NCI-H524 treated with DMSO at 0.1 percent for 48 hours (cell line): ENCODE measurements at regions not wholly inside any gene's neighbourhood (a gene's known extent, or its start where the extent isn't known, plus 50 kb on each side); places are given as distances from the start of the nearest gene placed in this dataset.
"Not testable (repeated sequence)": the region's sequence is repeated elsewhere in the genome, so short reads cannot be mapped to it uniquely, and the experiment has no call there.

Experiments
- DNase-seq: peaks from one replicate; lab custom pipeline; 2025; lab: John Stamatoyannopoulos, UW

DNA sequence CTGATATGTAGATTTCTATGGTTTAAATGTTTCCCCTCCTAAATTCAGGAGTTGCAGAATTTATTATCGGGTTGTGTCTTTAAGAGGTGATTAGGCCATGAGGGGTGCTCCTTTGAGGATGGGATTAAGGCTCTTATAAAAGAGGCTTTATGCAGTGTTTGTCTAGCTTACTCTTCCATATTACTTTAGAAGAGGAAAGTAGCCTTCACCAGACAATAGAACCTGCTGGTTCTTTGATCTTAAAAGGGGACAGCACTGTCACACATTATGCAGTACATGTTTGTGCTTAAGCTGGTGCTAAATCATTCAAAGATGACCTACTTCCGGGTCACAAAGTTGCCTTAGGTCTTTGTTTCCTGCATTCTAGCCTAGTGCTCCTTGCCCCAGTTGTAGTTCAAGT is 81.0 kb downstream of the CPXCR1 start:
- no peak for DNase-seq

DNA sequence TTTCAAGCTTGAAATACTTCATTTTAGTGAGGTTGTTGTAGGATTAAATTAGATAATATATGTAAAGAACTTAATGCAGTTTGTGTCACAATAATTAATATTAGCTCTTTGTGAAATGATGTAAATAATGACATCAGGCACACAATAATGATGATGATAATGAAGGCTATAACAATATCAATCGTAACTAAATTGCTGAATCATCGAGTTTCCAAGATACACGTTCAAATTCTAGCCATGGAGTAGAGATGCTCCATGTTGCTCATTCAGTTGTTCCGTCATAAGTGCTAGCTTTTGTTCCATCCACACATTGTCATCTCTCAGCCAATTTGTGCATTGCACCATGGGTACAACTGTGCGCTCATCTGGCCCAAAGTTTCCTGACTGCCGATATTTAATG is 83.1 kb downstream of the CPXCR1 start:
- DNase-seq, result no peak

DNA sequence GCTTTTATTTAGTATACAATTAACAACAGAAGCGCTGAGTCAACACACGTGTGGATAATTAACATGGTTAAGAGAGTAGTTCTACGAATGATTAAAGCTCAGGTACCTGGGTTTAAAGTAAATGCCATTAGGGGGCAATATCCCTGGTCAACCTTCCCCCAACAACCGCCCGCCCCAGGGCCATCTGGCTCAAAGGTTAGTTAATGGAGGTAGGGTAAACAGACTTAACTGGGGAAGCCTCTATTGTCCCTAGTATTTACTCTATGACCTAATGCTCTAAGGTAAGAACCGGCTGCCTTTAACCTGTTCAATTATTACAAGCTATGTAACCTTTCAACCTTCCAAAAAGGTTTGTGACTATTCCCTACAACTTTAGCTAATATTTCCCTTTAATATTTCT is 90.7 kb downstream of the CPXCR1 start:
- DNase-seq, result not testable (repeated sequence)

DNA sequence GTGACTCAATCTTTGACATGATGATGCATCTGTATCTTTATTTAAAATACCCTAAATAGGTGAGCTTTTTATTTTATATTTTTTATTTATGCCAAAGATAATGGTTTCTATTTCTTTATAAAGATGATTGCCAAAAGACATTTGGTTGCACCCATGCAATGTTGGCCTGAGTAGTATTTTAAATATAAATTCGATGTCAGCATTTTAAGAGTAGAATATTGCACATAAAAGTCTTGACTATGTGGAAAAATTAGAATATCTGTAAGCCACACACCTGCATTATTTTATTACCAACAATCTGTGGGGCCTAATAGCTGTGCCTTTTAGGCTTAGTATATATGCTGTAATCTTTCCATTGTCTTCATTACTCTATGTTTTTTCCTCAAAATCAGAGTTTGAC is 91.4 kb downstream of the CPXCR1 start:
- no peak for DNase-seq

DNA sequence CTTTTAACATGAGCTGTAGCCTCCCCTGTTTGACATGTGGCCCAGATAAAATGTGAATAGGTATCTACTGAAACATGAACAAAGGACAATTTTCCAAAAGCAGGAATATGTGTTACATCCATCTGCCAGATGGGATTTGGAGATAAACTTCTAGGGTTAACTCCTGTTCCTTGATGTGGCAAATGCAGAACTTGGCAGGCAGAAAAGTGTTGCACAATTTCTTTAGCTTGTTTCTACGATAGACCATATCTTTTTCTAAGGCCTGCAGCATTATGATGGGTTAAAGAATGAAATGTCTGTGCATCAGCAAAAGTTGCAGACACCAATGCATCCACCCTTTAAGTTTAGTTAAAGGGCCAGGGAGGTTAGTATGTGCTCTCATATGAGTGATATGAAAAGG is 96.8 kb downstream of the CPXCR1 start:
- not testable (repeated sequence) for DNase-seq

DNA sequence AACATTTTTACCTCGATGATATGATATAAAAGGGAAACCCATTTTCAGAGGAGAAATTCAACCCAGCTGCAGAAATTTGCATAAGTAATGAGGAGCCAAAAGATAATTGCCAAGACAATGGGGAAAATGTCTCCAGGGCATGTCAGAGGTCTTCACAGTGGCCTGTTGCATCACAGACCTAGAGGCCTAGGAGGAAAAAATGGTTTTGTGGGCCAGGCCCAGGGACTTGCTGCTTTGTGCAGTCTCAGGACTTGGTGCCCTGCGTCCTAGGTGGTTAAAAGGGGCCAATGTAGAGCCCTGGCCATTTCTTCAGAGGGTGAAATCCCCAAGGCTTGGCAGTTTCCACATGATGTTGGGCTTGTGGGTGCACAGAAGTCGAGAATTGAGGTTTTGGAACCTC is 106.9 kb downstream of the CPXCR1 start:
- no peak for DNase-seq

DNA sequence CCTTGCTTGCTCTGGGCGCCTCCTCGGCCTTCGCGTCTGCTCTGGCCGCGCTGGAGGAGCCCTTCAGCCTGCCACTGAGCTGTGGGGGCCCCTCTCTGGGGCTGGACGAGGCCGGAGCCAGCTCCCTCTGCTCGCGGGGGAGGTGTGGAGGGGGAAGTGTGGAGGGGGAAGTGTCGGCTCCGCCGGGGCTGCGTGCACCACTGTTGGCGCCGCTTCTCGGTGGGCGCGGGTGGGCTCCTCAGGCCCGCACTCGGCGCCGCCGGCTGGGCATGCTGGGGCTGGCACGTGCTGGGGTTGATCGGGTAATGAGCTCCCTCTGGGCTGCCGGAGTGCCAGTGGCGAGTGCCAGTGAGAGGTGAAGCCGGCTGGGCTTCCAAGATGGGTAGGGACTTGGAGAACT is 116.7 kb downstream of the CPXCR1 start:
- DNase-seq, result no peak

DNA sequence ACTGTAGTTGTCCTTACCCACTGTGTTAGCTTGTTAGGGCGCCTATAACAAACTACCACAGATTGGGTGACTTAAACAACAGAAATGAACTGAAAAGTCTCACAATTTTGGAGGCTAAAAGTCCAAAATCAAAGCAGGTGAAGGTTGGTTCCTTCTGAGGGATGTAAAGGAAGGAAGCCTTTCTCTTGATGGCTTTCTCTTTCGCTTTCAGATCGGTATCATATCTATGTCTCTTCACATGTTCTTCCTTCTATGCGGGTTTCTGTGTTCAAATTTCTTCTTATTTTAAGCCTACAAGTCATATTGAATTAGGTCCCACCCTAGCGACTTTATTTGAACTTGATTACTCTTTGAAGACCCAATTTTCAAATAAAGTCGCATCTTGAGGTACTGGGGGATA is 118.6 kb downstream of the CPXCR1 start:
- no peak for DNase-seq

DNA sequence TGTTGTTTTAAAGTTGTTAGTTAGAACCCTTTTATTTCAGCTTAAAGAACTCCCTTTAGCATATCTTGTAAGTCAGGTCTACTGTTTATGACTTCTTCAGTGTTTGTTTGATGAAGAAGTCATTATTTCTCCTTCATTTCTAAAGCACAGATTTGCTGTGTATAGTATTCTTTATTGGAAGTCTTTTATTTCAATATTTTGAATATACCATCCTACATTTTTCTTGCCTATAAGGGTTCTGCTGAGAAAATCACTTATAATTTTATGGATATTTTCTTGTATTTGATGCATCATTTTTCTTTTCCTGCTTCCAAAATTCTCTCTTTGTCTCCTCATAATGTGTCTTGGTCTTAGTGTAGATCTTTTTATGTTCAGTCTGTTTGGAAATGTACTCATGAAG is 134.5 kb downstream of the CPXCR1 start:
- no peak for DNase-seq

DNA sequence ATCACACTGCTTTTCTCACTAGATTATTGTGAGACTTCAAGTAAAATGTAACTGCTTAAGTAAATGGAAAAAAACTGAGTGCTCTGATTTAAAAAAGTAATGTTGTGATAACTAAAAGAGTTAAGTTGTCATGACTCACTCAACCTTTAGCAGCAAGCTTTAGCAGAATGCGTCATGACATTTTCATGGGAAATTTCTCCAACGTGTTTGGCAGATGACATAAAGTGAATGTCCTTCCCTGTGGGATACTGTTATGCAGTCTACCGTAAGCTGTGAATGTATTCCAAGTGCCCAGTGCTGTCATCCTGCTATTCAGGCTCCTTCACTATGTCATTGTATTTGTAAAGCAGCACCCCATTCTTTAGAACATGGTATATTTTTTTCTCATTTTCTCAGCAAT is 136.2 kb downstream of the CPXCR1 start:
- DNase-seq, result no peak

DNA sequence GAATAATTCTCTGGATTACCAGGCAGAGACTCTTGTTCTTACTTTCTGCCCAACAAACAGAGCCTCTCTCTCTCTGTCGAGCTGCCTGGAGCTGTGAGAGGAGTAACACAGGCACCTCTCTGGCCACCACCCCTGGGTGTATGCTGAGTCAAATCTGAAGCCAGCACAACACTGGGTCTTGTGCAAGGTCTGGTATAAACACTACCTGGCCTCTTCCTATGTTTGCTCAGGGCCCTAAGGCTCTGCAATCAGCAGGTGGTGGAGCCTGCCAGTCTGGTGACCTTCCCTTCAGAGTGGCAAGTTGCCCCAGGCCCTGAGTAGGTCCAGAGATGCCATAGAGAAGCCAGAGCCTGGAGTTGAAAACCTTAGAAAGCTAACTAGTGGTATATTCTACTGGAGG is 139.9 kb downstream of the CPXCR1 start:
- DNase-seq, result no peak

DNA sequence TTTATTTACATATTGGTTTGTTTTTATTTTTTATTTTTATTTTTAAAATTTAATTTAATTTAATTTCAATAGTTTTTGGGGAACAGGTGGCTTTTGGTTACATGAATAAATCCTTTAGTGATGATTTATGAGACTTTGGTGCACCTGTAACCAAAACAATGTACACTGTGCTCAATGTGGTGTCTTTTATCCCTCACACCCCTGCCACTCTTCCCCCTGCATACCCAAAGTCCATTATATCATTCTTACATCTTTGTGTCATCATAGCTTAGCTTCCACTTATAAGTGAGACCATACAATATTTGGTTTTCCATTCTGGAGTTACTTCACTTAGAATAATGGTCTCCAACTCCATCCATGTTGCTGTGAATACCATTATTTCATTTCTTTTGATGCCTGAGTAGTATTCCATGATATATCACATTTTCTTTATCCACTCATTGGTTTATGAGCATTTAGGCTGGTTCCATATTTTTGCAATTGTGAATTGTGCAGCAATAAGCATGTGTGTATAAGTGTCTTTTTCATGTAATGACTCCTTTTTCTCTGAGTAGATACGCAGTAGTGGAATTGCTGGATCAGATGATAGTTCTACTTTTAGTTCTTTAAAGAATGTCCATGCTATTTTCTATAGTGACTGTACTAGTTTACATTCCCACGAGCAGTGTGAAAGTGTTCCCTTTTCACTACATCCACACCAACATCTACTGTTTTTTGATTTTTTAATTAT is 157.1 kb downstream of the CPXCR1 start:
- DNase-seq, result no peak

DNA sequence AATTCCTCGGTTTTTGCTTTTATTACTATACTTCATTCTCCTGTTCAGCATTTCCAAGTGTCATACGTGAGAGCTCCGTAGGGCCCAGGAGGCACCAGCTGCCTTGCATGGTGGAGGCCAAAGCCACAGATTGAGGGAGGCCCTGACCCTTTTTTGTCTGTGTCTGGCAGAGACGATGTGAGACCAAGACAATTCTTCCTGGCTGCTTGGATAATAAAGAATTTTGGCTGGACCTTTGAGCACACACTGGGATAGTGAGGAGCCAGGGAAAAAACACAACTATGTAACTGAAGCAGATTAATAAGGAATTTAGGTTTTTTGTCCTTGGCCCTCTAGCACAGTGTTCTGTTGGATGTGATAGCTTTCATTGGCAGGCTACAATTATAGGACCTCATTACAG is 161.0 kb downstream of the CPXCR1 start:
- no peak for DNase-seq

DNA sequence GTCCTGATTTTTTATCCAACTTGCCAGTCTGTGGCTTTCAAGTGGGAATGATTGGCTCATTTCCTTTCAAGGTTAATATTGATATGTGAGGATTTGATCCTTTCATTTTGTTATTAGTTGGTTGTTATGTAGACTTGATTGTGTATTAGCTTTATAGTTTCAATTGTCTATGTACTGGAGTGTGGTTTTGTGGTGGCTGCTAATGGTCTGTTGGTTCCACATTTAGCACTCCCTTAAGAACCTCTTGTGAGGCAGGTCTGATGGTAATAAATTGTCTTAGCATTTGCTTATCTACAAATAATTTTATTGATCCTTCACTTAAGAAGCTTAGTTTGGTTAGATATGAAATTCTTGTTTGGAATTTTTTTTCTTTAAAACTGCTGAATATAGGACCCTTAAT is 190.6 kb downstream of the CPXCR1 start:
- no peak for DNase-seq

DNA sequence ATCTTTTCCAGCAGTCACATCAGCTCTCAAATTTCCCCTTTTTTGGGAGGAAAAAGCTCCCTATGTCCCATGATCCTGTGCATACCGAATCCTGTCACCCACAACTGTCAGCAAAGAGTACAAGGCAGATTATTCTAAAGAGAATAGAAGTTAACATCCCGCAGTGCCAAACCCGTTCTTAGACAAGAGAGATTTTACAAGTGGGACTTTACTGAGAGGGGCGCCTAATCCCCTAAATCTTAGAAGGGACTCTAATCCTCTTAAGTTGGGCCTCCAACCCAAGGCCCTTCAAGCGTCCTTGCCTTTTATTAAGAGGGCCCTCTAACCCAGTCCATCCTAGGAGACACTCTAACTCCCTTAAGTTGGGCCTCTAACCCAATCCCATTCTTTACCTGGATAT is 193.9 kb downstream of the CPXCR1 start:
- peak; percentile 78 for DNase-seq

DNA sequence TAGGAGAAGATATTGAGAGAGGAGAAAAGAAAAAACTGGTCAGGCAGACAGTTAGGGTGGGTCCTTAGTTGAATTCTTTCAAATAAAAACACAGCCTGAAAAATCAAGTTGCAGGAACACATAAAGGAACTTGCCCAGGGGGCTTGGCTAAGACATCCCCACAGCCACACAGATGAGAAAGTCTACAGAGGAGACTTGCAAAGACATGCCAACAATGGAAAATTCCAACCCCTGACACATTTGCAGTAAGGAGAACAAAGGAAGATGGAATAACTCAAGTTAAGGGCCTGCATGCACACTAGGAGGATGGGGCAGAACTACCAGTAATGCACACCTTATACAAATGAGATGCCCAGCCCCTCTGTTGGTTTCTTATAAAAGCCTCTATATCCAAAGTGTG is 197.6 kb downstream of the CPXCR1 start:
- no peak for DNase-seq

DNA sequence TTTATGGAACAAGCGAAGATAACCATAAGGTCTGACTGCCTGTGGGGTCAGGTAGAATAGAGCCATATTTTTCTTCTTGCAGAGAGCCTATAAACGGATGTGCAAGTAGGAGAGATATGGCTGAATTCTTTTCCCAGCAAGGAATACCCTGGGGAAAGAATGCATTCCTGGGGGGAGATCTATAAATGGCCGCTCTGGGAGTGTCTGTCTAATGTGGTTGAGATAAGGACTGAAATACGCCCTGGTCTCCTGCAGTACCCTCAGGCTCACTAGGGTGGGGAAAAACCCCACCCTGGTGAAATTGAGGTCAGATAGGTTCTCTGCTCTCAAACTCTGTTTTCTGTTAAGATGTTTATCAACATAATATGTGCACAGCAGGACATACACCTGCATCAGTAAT is 209.0 kb downstream of the CPXCR1 start:
- DNase-seq, result not testable (repeated sequence)

DNA sequence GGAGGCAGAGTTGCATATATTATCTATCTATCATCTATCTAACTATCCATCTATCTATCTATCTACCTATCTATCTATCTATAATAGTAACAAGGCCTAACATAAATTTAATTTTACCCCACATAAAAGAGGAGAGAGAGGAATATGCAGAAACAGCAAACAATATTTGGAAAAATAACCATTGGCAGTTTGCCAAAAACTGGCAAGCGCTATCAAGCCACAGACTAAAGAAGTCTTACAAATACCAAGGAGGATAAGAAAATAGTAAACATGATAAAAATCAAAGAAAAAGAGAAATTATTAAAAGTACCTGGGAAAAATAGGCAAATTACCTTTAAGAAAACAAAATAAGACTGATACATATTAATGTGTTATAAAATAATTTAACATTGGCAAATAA is 230.8 kb downstream of the CPXCR1 start:
- DNase-seq, result no peak

DNA sequence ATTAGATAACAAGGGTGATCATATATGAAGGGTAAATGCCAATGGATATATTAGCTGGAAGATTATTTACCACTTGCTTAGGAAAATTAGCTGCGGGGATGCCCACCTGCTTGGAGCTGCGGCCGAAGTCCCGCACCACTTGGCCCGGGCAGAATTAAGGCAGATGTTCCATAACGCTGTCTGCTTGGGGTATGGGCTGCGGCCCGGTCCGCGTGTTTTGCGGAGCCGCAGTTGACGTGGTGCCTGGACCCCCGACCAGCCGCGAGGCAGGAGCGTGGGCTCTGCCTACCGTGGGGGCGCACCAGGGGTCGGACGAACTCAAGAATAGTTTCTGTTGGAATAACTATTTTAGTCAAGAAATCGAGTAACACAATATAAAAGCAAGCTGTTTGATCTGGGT is 235.2 kb downstream of the CPXCR1 start:
- DNase-seq, result no peak

DNA sequence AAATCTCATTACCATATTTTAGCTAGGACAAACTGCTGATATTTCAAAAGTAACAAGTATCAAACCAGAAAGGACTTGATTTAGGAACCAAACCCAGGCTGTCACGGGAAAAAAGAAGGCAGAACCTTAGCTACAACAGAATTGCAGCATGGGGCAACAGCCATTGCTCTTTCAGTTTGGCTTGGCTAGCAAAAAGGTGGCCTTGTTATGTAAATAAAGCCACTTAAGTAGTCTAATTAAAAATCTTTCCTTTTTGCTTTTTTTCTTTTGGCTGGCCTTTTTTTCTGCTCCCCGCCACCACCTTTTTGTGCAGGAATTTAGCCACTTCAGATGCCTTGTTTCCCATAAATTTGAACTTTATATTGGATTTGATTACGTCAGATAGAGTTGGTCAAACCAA is 235.9 kb downstream of the CPXCR1 start:
- DNase-seq, result no peak

DNA sequence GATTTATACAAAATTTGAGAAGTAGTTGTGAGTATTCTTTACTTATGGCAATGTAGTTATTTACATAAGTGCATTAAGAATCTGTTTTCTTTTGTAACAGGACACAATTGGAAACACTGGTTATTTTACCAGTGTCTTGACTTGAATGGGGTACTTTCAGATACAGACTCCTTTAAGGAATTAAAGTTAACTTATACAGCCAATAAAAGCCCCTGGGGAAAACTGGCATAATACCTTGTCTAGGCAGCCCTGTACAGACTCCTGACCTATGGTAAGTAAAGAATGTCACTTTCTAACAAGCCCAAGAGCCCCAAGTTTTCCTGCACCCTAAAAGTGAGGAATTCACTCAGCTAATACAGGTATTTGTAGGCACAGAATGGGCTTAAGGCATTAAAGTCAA is 241.8 kb downstream of the CPXCR1 start:
- no peak for DNase-seq

DNA sequence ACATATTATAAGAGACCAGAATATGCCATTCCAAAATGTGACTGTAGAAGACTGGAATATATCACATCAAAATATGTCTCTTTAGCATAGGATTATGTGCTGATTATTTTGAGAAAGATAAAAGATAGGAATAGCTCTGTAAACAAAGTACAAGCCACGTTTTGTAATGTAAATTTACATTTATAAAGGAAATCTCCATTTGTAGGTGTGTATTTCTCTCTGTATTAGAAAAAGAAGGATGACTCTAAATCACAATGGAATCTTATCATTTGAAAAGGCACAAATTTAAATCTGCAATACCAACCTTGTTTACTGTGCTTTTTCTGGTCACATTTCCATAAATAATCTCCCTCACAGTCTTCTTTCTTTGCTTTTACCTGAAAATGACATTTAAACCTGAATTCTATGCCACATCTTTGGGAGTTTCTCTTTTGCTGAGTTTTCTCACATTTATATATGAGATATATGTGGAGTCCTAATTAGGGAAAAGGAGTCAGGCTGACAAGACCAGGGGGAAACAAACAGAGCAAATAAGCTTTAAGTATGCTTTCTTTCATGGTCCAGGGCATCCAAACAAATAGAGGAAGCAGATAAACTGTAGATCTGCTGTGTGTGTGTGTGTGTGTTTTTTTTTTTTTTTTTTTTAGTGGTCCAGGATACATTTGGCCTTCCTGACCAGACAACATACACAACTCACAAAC is 244.0 kb downstream of the CPXCR1 start:
- DNase-seq, result no peak

DNA sequence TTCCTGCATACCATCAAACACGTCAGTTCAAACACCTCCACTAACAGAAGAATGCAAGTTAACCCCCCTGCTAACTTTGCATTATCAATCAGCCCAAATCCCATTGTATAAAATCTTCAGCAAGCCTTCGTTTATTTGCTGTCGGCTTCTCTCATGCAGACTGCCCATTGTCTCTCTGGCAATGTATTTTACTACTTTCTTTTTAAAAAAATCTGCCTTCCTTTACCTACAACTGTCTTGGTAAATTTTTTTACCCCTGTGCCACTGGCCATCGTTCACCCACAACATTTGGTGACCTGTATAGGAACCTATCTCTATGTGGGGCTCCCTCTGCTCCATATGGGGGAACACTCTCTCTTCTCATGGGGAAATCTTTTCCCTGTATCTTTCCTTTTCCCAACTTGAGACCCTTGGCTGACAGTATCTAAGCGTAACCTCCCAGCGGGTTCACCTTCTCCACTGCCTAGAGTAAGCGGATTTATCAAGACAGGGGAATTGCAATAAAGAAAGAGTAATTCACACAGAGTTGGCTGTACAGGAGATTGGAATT is 244.6 kb downstream of the CPXCR1 start:
- no peak for DNase-seq

DNA sequence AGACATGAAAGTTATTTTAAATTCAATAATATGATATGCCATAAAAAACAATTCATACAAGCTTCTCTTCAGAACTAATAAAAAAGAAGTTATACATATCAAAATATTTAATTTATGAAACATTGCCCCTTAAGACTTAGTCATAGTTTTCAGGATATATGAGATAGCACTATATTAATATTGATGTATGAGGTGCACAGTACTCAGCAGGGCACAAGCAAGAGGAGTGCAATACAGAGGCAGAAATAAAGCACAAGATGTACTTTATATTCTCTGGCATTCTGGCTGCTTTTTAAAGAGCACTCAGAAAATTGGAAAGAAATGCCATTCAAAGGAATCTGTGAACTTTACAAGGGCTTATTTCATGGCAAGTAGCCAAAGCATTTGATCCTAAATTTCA is 274.9 kb downstream of the CPXCR1 start:
- DNase-seq, result no peak
